ENCODE measurements at regions not wholly inside any gene's neighbourhood (a gene's known extent, or its start where the extent isn't known, plus 50 kb on each side); places are given as distances from the start of the nearest gene placed in this dataset.

GRCh38 chr4:36549252-36549651, 267.8 kb downstream of the DTHD1 start:
- Mint-ChIP-seq H3K9me3 (ENCODE audit: unreplicated experiment) (peaks cover 1% of the 10 kb centered on the region), H3K36me3 (ENCODE audit: unreplicated experiment) (no peaks in the 10 kb centered on the region), H3K4me3 (ENCODE audit: unreplicated experiment) (no peak overlapping the region), H3K27ac (ENCODE audit: unreplicated experiment) (no peak overlapping the region), H3K4me1 (ENCODE audit: low read depth, unreplicated experiment) (no peaks in the 10 kb centered on the region), H3K27me3 (ENCODE audit: unreplicated experiment) (no peaks in the 10 kb centered on the region)
- DNase-seq, result no peak
- no peak for TF ChIP-seq CTCF (IDR thresholded peaks at IDR 0.05; ENCODE audit: partially characterized antibody, unreplicated experiment)

- H3K9me3 Mint-ChIP-seq (ENCODE audit: unreplicated experiment), result peaks cover 1% of the 10 kb centered on the region
- H3K27ac Mint-ChIP-seq (ENCODE audit: unreplicated experiment), result no peak overlapping the region
- no peaks in the 10 kb centered on the region for H3K27me3 Mint-ChIP-seq (ENCODE audit: unreplicated experiment)
- TF ChIP-seq CTCF (IDR thresholded peaks at IDR 0.05; ENCODE audit: partially characterized antibody, unreplicated experiment), result no peak
- no peaks in the 10 kb centered on the region for H3K4me1 Mint-ChIP-seq (ENCODE audit: low read depth, unreplicated experiment)
- H3K4me3 Mint-ChIP-seq (ENCODE audit: unreplicated experiment), result no peak overlapping the region
- DNase-seq, result no peak
- no peaks in the 10 kb centered on the region for H3K36me3 Mint-ChIP-seq (ENCODE audit: unreplicated experiment)
These were observed 268.6 kb downstream of the DTHD1 start for GRCh38 chr4:36549992-36550391.

GRCh38 chr4:36551697-36552214, 270.3 kb downstream of the DTHD1 start:
- TF ChIP-seq CTCF (IDR thresholded peaks at IDR 0.05; ENCODE audit: partially characterized antibody, unreplicated experiment), result no peak
- no peaks in the 10 kb centered on the region for H3K36me3 Mint-ChIP-seq (ENCODE audit: unreplicated experiment)
- no peaks in the 10 kb centered on the region for H3K27me3 Mint-ChIP-seq (ENCODE audit: unreplicated experiment)
- H3K9me3 Mint-ChIP-seq (ENCODE audit: unreplicated experiment), result peaks cover 1% of the 10 kb centered on the region
- H3K4me3 Mint-ChIP-seq (ENCODE audit: unreplicated experiment), result no peak overlapping the region
- no peak for DNase-seq
- H3K27ac Mint-ChIP-seq (ENCODE audit: unreplicated experiment), result no peak overlapping the region
- H3K4me1 Mint-ChIP-seq (ENCODE audit: low read depth, unreplicated experiment), result no peaks in the 10 kb centered on the region

- Mint-ChIP-seq H3K4me1 (ENCODE audit: low read depth, unreplicated experiment) (peaks cover 3% of the 10 kb centered on the region), H3K36me3 (ENCODE audit: unreplicated experiment) (no peaks in the 10 kb centered on the region), H3K4me3 (ENCODE audit: unreplicated experiment) (no peak overlapping the region), H3K27ac (ENCODE audit: unreplicated experiment) (no peak overlapping the region), H3K27me3 (ENCODE audit: unreplicated experiment) (no peaks in the 10 kb centered on the region), H3K9me3 (ENCODE audit: unreplicated experiment) (peaks cover 3% of the 10 kb centered on the region)
- DNase-seq, result no peak
- TF ChIP-seq CTCF (IDR thresholded peaks at IDR 0.05; ENCODE audit: partially characterized antibody, unreplicated experiment), result no peak
These were observed 271.6 kb downstream of the DTHD1 start for GRCh38 chr4:36553029-36553428.

GRCh38 chr4:36553453-36553852, 272.0 kb downstream of the DTHD1 start:
- Mint-ChIP-seq H3K27me3 (ENCODE audit: unreplicated experiment) (no peaks in the 10 kb centered on the region), H3K9me3 (ENCODE audit: unreplicated experiment) (peaks cover 3% of the 10 kb centered on the region), H3K27ac (ENCODE audit: unreplicated experiment) (no peak overlapping the region), H3K4me3 (ENCODE audit: unreplicated experiment) (no peak overlapping the region), H3K4me1 (ENCODE audit: low read depth, unreplicated experiment) (peaks cover 3% of the 10 kb centered on the region), H3K36me3 (ENCODE audit: unreplicated experiment) (no peaks in the 10 kb centered on the region)
- no peak for TF ChIP-seq CTCF (IDR thresholded peaks at IDR 0.05; ENCODE audit: partially characterized antibody, unreplicated experiment)
- no peak for DNase-seq
